ENCODE measurements at regions not wholly inside any gene's neighbourhood (a gene's known extent, or its start where the extent isn't known, plus 50 kb on each side); places are given as distances from the start of the nearest gene placed in this dataset.

GRCh38 chr3:22288756-22289155 is 537.7 kb upstream of the ZNF385D start:
- no peaks in the 10 kb centered on the region for H3K4me1 ChIP-seq (ENCODE audit: control insufficient read depth in 1 of 2, insufficient read depth in 2 of 2, low read length in 2 of 2)
- no peaks in the 10 kb centered on the region for H3K79me2 ChIP-seq (ENCODE audit: insufficient read depth, low read length)
- DNase-seq (ENCODE audit: low read depth, low spot score) (no peak), ATAC-seq (no peak)
- H4K20me1 ChIP-seq (ENCODE audit: insufficient read depth): no peaks in the 10 kb centered on the region
- H2AFZ ChIP-seq (ENCODE audit: low read depth, low read length, poor library complexity, severe bottlenecking): no peak overlapping the region
- no peak overlapping the region for H3K9ac ChIP-seq (ENCODE audit: low read length)
- intact Hi-C loops (cut with micrococcal nuclease): no loop called here
- CTCF ChIA-PET: no interaction called here
- H3K9me3 ChIP-seq (ENCODE audit: control insufficient read depth in 1 of 2, insufficient read depth in 1 of 2, low read depth in 1 of 2, low read length in 2 of 2): peaks cover 0 to 10% of the 10 kb centered on the region in 2 experiments; a peak in 2 of 4 replicates
- POLR2A ChIA-PET: no interaction called here
- no peak for TF ChIP-seq CBX3 (IDR thresholded peaks at IDR 0.05; ENCODE audit: low read depth)
- TF ChIP-seq SIN3A (IDR thresholded peaks at IDR 0.05; ENCODE audit: low read depth): no peak
- TF ChIP-seq ZBTB33 (IDR thresholded peaks at IDR 0.05; ENCODE audit: extremely low read depth, insufficient replicate concordance, low read length): no peak
- no peak for TF ChIP-seq FOSL1 (IDR thresholded peaks at IDR 0.05; ENCODE audit: low read depth)
- TF ChIP-seq YY1 (IDR thresholded peaks at IDR 0.05; ENCODE audit: extremely low read depth, insufficient replicate concordance, low read depth, low read length): no peak
- TF ChIP-seq MAX (IDR thresholded peaks at IDR 0.05): no peak
- BruUV-seq (replicated peaks): no TSS peak
- H3K27me3 ChIP-seq (ENCODE audit: insufficient read depth, low read length): no peaks in the 10 kb centered on the region
- H3K9me2 ChIP-seq (ENCODE audit: insufficient read depth): no peaks in the 10 kb centered on the region
- RAD21 ChIA-PET (ENCODE audit: low non-redundant PET in 1 of 2, low total read pairs in 2 of 2, uncharacterized antibody in 2 of 2, unreplicated experiment in 2 of 2): no interaction called here
- no peaks in the 10 kb centered on the region for H3K36me3 ChIP-seq (ENCODE audit: control insufficient read depth in 1 of 2, insufficient read depth in 2 of 2, low read length in 2 of 2)
- no peak overlapping the region for H3K4me2 ChIP-seq (ENCODE audit: low read length)
- H3K27ac ChIP-seq (ENCODE audit: low read depth, low read length): no peak overlapping the region
- no peak overlapping the region for H3K4me3 ChIP-seq (replicated peaks in 1 of 2; ENCODE audit: low read depth in 1 of 2, low read length in 2 of 2)

GRCh38 chr3:22292681-22293080 is 541.7 kb upstream of the ZNF385D start:
- ChIA-PET RAD21 (ENCODE audit: low non-redundant PET in 1 of 2, low total read pairs in 2 of 2, uncharacterized antibody in 2 of 2, unreplicated experiment in 2 of 2) (no interaction called here), POLR2A (no interaction called here), CTCF (no interaction called here)
- Histone ChIP-seq H3K9me3 (ENCODE audit: control insufficient read depth in 1 of 2, insufficient read depth in 1 of 2, low read depth in 1 of 2, low read length in 2 of 2) (peaks cover 6 to 13% of the 10 kb centered on the region in 2 experiments; a peak in 2 of 4 replicates), H3K27ac (ENCODE audit: low read depth, low read length) (no peak overlapping the region), H3K4me2 (ENCODE audit: low read length) (no peak overlapping the region), H3K4me3 (replicated peaks in 1 of 2; ENCODE audit: low read depth in 1 of 2, low read length in 2 of 2) (no peak overlapping the region), H3K36me3 (ENCODE audit: control insufficient read depth in 1 of 2, insufficient read depth in 2 of 2, low read length in 2 of 2) (no peaks in the 10 kb centered on the region), H3K27me3 (ENCODE audit: insufficient read depth, low read length) (no peaks in the 10 kb centered on the region), H3K4me1 (ENCODE audit: control insufficient read depth in 1 of 2, insufficient read depth in 2 of 2, low read length in 2 of 2) (no peaks in the 10 kb centered on the region), H3K9ac (ENCODE audit: low read length) (no peak overlapping the region), H3K9me2 (ENCODE audit: insufficient read depth) (no peaks in the 10 kb centered on the region), H3K79me2 (ENCODE audit: insufficient read depth, low read length) (no peaks in the 10 kb centered on the region), H4K20me1 (ENCODE audit: insufficient read depth) (no peaks in the 10 kb centered on the region), H2AFZ (ENCODE audit: low read depth, low read length, poor library complexity, severe bottlenecking) (no peak overlapping the region)
- intact Hi-C loops (cut with micrococcal nuclease): no loop called here
- DNase-seq (ENCODE audit: low read depth, low spot score) (no peak), ATAC-seq (no peak)
- TF ChIP-seq POLR2A (IDR thresholded peaks at IDR 0.05; ENCODE audit: borderline replicate concordance, extremely low read depth, insufficient read depth, insufficient read length) (no peak), RAD21 (IDR thresholded peaks at IDR 0.05; ENCODE audit: low read depth) (no peak), SRF (IDR thresholded peaks at IDR 0.05; ENCODE audit: low read depth) (no peak), ZBTB33 (IDR thresholded peaks at IDR 0.05; ENCODE audit: extremely low read depth, insufficient replicate concordance, low read length) (no peak), YY1 (IDR thresholded peaks at IDR 0.05; ENCODE audit: extremely low read depth, insufficient replicate concordance, low read depth, low read length) (no peak), ATF3 (IDR thresholded peaks at IDR 0.05) (no peak), EZH2 (IDR thresholded peaks at IDR 0.05) (no peak), ZNF274 (IDR thresholded peaks at IDR 0.05; ENCODE audit: low read depth, low read length) (no peak), EZH2phosphoT487 (IDR thresholded peaks at IDR 0.05; ENCODE audit: borderline replicate concordance) (no peak), CEBPB (IDR thresholded peaks at IDR 0.05; ENCODE audit: low read depth) (no peak)
- BruUV-seq (replicated peaks): no TSS peak
